H1 (cell line): ENCODE measurements at regions not wholly inside any gene's neighbourhood (a gene's known extent, or its start where the extent isn't known, plus 50 kb on each side); places are given as distances from the start of the nearest gene placed in this dataset.

Experiments used
- CHD1 ChIP-seq: IDR thresholded peaks from 2 replicates; pipeline ENCODE4 v1.6.1; 2012; ENCODE audit warnings: low read depth, low read length, improper control_type of control experiment
- TF ChIP-seq, protein P1 (sequence below), 3 experiments: IDR thresholded peaks; 1 replicate in 2 of 3; 2 replicates in 1 of 3; pipeline versions ENCODE4 v1.5.1 to v1.6.1; 2011; ENCODE audit warnings: low read length in 3 of 3, mild to moderate bottlenecking in 3 of 3, inconsistent platforms in 2 of 3, low read depth in 1 of 3, moderate library complexity in 1 of 3; ENCODE audit not compliant: insufficient read depth in 1 of 3; ENCODE audit errors: control extremely low read depth in 1 of 3

DNA sequence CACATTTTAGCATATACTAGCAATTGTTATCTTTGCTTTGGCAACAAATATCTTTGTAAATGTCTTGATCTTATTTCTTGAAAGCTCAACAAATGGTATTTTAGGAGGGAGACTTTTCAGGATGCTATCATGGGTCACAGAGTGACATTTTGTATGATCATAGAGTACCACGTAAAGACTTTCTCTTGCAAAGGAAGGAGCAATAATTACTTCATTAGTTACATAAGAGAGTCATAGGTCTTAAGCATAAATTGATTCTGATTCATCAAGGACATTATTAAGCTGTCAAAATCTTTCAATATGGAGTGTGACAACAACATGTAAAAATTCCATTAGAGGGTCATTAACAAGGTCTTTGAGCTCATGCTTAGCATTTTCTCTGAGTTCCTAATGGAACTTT lies 339.6 kb downstream of the NUP35 start (continued):
- TF ChIP-seq, protein P1, sequence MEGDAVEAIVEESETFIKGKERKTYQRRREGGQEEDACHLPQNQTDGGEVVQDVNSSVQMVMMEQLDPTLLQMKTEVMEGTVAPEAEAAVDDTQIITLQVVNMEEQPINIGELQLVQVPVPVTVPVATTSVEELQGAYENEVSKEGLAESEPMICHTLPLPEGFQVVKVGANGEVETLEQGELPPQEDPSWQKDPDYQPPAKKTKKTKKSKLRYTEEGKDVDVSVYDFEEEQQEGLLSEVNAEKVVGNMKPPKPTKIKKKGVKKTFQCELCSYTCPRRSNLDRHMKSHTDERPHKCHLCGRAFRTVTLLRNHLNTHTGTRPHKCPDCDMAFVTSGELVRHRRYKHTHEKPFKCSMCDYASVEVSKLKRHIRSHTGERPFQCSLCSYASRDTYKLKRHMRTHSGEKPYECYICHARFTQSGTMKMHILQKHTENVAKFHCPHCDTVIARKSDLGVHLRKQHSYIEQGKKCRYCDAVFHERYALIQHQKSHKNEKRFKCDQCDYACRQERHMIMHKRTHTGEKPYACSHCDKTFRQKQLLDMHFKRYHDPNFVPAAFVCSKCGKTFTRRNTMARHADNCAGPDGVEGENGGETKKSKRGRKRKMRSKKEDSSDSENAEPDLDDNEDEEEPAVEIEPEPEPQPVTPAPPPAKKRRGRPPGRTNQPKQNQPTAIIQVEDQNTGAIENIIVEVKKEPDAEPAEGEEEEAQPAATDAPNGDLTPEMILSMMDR (IDR thresholded peaks at IDR 0.05; ENCODE audit: control extremely low read depth in 1 of 3, insufficient read depth in 1 of 3, low read depth in 1 of 3, low read length in 3 of 3) = no peak
- TF ChIP-seq CHD1 = no peak
